ENCODE measurements at regions not wholly inside any gene's neighbourhood (a gene's known extent, or its start where the extent isn't known, plus 50 kb on each side); places are given as distances from the start of the nearest gene placed in this dataset.

DNA sequence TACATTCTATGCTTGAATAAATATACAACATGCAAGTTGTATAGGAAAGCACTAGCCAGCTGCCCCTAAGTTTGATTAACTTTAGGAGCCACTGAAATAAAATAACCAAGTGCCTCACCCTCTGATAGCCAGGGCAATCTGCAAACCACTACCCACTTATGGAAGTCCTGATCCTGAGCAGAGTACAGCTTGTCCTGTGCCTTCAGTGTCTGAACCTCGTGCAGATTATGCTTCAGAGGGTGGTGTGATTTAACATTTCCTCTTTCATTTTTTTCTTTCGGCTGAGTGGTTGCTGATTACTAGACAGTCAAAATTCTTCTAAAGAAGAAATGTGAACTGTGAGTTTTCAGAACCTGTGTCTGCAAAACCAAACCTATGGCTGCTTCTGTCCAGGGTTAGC, 327.7 kb downstream of the PIK3R1 start:
- peak overlapping the region; percentile 9 for H3K27ac ChIP-seq (ENCODE audit: low read depth, low read length, poor library complexity, severe bottlenecking)
- BruUV-seq (replicated peaks): no TSS peak
- POLR2A ChIA-PET (ENCODE audit: low non-redundant PET): no interaction called here
- TF ChIP-seq EZH2 (IDR thresholded peaks at IDR 0.05; ENCODE audit: borderline replicate concordance, low read depth, low read length, poor library complexity, severe bottlenecking): no peak
- TF ChIP-seq, protein P1, sequence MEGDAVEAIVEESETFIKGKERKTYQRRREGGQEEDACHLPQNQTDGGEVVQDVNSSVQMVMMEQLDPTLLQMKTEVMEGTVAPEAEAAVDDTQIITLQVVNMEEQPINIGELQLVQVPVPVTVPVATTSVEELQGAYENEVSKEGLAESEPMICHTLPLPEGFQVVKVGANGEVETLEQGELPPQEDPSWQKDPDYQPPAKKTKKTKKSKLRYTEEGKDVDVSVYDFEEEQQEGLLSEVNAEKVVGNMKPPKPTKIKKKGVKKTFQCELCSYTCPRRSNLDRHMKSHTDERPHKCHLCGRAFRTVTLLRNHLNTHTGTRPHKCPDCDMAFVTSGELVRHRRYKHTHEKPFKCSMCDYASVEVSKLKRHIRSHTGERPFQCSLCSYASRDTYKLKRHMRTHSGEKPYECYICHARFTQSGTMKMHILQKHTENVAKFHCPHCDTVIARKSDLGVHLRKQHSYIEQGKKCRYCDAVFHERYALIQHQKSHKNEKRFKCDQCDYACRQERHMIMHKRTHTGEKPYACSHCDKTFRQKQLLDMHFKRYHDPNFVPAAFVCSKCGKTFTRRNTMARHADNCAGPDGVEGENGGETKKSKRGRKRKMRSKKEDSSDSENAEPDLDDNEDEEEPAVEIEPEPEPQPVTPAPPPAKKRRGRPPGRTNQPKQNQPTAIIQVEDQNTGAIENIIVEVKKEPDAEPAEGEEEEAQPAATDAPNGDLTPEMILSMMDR (conservative IDR thresholded peaks at IDR 0.05; ENCODE audit: low read depth, low read length): no peak
- intact Hi-C loops (cut with micrococcal nuclease; ENCODE audit: unreplicated experiment): no loop called here
- H3K4me3 ChIP-seq (ENCODE audit: low read depth, low read length, poor library complexity, severe bottlenecking): no peak overlapping the region
- no peaks in the 10 kb centered on the region for H3K9me3 ChIP-seq (ENCODE audit: low read depth, low read length, poor library complexity, severe bottlenecking)
- no peak for DNase-seq (ENCODE audit: low spot score)
- H3K36me3 ChIP-seq (ENCODE audit: insufficient read depth, low read length, poor library complexity, severe bottlenecking): no peaks in the 10 kb centered on the region
- CTCF ChIA-PET: no interaction called here
- no peaks in the 10 kb centered on the region for H3K27me3 ChIP-seq (replicated peaks; ENCODE audit: insufficient read depth, low read depth, low read length, poor library complexity)
- H3K4me1 ChIP-seq (ENCODE audit: insufficient read depth, low read length, poor library complexity, severe bottlenecking): peaks cover 61% of the 10 kb centered on the region

DNA sequence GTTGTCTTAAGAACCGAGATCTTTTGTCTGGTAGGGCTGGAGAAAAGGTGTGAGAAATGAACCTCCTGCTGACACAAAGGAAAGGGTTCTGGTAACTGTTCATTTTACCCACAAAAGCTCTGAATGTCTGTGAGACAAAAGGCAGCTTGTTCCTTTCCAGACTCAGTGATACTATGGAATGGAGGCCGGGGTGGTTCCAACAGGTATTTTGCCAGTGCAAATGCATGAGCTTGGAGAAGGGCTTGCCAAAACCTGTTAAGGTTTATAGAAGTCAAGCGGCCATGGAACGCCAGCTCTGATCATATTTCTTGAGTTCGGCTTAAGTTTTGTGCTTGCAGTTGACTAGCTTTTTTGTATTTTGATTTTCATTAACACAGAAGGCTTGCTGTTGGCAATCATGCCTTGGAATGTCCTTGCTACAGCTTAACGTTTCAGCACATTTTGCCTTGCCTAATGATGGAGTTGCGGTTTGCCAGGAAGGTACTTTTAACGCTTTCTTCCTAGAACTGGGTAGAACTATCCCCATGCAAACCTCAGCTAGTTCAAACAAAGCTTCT, 328.6 kb downstream of the PIK3R1 start:
- TF ChIP-seq, protein P1 (conservative IDR thresholded peaks at IDR 0.05; ENCODE audit: low read depth, low read length): no peak
- no peak for TF ChIP-seq EZH2 (IDR thresholded peaks at IDR 0.05; ENCODE audit: borderline replicate concordance, low read depth, low read length, poor library complexity, severe bottlenecking)
- ChIA-PET POLR2A (ENCODE audit: low non-redundant PET) (no interaction called here), CTCF (no interaction called here)
- no peak overlapping the region for H3K4me3 ChIP-seq (ENCODE audit: low read depth, low read length, poor library complexity, severe bottlenecking)
- intact Hi-C loops (cut with micrococcal nuclease; ENCODE audit: unreplicated experiment): no loop called here
- H3K9me3 ChIP-seq (ENCODE audit: low read depth, low read length, poor library complexity, severe bottlenecking): no peaks in the 10 kb centered on the region
- no peak overlapping the region for H3K27ac ChIP-seq (ENCODE audit: low read depth, low read length, poor library complexity, severe bottlenecking)
- H3K27me3 ChIP-seq (replicated peaks; ENCODE audit: insufficient read depth, low read depth, low read length, poor library complexity): no peaks in the 10 kb centered on the region
- no peak for DNase-seq (ENCODE audit: low spot score)
- no peaks in the 10 kb centered on the region for H3K36me3 ChIP-seq (ENCODE audit: insufficient read depth, low read length, poor library complexity, severe bottlenecking)
- peaks cover 66% of the 10 kb centered on the region for H3K4me1 ChIP-seq (ENCODE audit: insufficient read depth, low read length, poor library complexity, severe bottlenecking)
- BruUV-seq (replicated peaks): no TSS peak

DNA sequence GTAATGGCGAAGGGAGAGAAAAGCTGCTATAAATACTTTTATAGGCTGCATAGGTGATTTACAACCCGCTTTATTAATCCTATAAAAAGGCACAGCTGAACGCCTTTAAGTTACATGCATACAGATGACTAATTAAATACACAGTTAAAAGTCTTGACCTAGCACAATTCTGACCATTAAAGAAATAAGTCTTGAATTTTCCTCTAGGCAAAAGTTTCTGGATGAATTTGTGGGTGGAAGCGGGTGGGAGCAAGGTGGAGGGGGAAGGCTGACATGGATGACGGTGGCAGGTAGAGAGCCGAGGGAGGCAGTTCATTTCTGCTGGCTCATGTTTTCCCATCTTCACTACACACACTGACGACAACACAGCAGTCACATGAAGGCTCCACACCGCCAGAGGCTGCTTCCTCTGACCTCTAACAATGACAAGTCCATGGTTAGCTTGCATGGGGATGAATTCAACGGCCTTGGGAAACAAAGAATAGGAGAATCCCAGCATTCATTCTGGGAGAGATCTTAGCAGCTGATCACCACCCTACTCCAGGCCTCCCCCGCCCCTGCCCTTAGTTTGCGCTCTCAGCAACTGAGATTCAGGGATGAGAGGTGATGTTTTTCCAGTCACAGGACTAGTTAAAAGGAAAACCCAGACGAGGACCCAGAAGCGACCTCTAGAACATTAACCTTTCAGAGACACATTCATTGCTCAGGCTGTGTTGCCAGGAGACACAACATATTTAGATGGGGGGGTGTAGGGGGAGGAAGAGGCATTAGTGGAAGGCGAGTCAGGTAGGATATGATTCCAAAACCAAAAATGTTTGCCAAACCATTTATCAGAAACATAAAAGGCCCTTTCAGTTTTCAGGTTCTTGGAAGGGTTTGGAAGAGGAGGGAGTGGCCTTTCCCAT, 329.3 kb downstream of the PIK3R1 start:
- no peak for DNase-seq (ENCODE audit: low spot score)
- TF ChIP-seq, protein P1 (conservative IDR thresholded peaks at IDR 0.05; ENCODE audit: low read depth, low read length): no peak
- TF ChIP-seq EZH2 (IDR thresholded peaks at IDR 0.05; ENCODE audit: borderline replicate concordance, low read depth, low read length, poor library complexity, severe bottlenecking): no peak
- no peaks in the 10 kb centered on the region for H3K36me3 ChIP-seq (ENCODE audit: insufficient read depth, low read length, poor library complexity, severe bottlenecking)
- no peaks in the 10 kb centered on the region for H3K27me3 ChIP-seq (replicated peaks; ENCODE audit: insufficient read depth, low read depth, low read length, poor library complexity)
- no peak overlapping the region for H3K4me3 ChIP-seq (ENCODE audit: low read depth, low read length, poor library complexity, severe bottlenecking)
- H3K27ac ChIP-seq (ENCODE audit: low read depth, low read length, poor library complexity, severe bottlenecking): peak overlapping the region; percentile 49
- POLR2A ChIA-PET (ENCODE audit: low non-redundant PET): no interaction called here
- peaks cover 69% of the 10 kb centered on the region for H3K4me1 ChIP-seq (ENCODE audit: insufficient read depth, low read length, poor library complexity, severe bottlenecking)
- CTCF ChIA-PET: no interaction called here
- BruUV-seq (replicated peaks): no TSS peak
- no peaks in the 10 kb centered on the region for H3K9me3 ChIP-seq (ENCODE audit: low read depth, low read length, poor library complexity, severe bottlenecking)
- intact Hi-C loops (cut with micrococcal nuclease; ENCODE audit: unreplicated experiment): no loop called here

Data from A673 (cell line).